PC-3 (cell line): ENCODE measurements at regions not wholly inside any gene's neighbourhood (a gene's known extent, or its start where the extent isn't known, plus 50 kb on each side); places are given as distances from the start of the nearest gene placed in this dataset.

Experiments
- CTCF ChIP-seq: fragments of 300-600 bp; sonication (generic); conservative IDR thresholded peaks from 2 replicates; pipeline ENCODE4 v1.5.1; 2017; ENCODE audit warnings: antibody characterized with exemption, low read depth, mild to moderate bottlenecking, low read length
- EZH2 ChIP-seq: fragments of 300-600 bp; sonication (generic); IDR thresholded peaks from one replicate; pipeline ENCODE4 v1.6.1; 2017; ENCODE audit warnings: antibody characterized with exemption, mild to moderate bottlenecking, low read length; ENCODE audit not compliant: unreplicated experiment
- EZH2phosphoT487 ChIP-seq: fragments of 300-600 bp; sonication (generic); IDR thresholded peaks from 2 replicates; pipeline ENCODE4 v1.6.1; 2018; ENCODE audit warnings: mild to moderate bottlenecking, antibody characterized with exemption, low read length, borderline replicate concordance

GRCh38 chr10:14456870-14457266 lies 126.1 kb upstream of the FRMD4A start:
- TF ChIP-seq CTCF (no peak), EZH2 (no peak), EZH2phosphoT487 (no peak)
